ENCODE measurements at regions not wholly inside any gene's neighbourhood (a gene's known extent, or its start where the extent isn't known, plus 50 kb on each side); places are given as distances from the start of the nearest gene placed in this dataset.

GRCh38 chr6:134381959-134382358 lies 64.0 kb upstream of the SGK1 start:
- TF ChIP-seq HMGXB4 (CRISPR knock-in tag; IDR thresholded peaks at IDR 0.05; ENCODE audit: borderline replicate concordance) (no peak), CTCF (IDR thresholded peaks at IDR 0.05) (no peak), POLR2A (IDR thresholded peaks at IDR 0.05; ENCODE audit: low read length) (no peak), MAZ (IDR thresholded peaks at IDR 0.05; ENCODE audit: borderline replicate concordance, low read depth, low read length) (no peak), JUN (IDR thresholded peaks at IDR 0.05) (no peak), CBX8 (IDR thresholded peaks at IDR 0.05) (no peak), RCOR1 (IDR thresholded peaks at IDR 0.05; ENCODE audit: low read depth, low read length) (no peak), RAD21 (conservative IDR thresholded peaks at IDR 0.05 in 1 of 2, IDR thresholded peaks at IDR 0.05 in 1 of 2) (no peak)
